HG02610 (cell line): ENCODE measurements at regions not wholly inside any gene's neighbourhood (a gene's known extent, or its start where the extent isn't known, plus 50 kb on each side); places are given as distances from the start of the nearest gene placed in this dataset.
A peak's percentile ranks its signal among the peaks of the same experiment; 100 is the strongest.

Source experiments
- ATAC-seq: cut with Tn5 transposase; IDR thresholded peaks from one replicate; pipeline ENCODE4 v1.9.1; 2021; ENCODE audit warnings: mild to moderate bottlenecking, moderate library complexity; ENCODE audit not compliant: unreplicated experiment

- no peak for ATAC-seq
Observed at GRCh38 chr18:38481576-38481975, 916.0 kb upstream of the CELF4 start.

- ATAC-seq, result no peak
Observed at GRCh38 chr18:38475686-38476085, 910.1 kb upstream of the CELF4 start.

- no peak for ATAC-seq
Observed at GRCh38 chr18:38473535-38473934, 907.9 kb upstream of the CELF4 start.

GRCh38 chr18:38470421-38470820 is 904.8 kb upstream of the CELF4 start:
- no peak for ATAC-seq

GRCh38 chr18:38466426-38466825 is 900.8 kb upstream of the CELF4 start:
- no peak for ATAC-seq

- ATAC-seq, result peak; percentile 55
Observed at GRCh38 chr18:38464024-38464423, 898.4 kb upstream of the CELF4 start.

GRCh38 chr18:38460657-38461056 is 895.1 kb upstream of the CELF4 start:
- ATAC-seq, result no peak

GRCh38 chr18:38459131-38459994 is 893.8 kb upstream of the CELF4 start:
- no peak for ATAC-seq

GRCh38 chr18:38458698-38459097 is 893.1 kb upstream of the CELF4 start:
- ATAC-seq, result no peak

- no peak for ATAC-seq
Observed at GRCh38 chr18:38456253-38456652, 890.7 kb upstream of the CELF4 start.

- no peak for ATAC-seq
Observed at GRCh38 chr18:38454764-38455469, 889.3 kb upstream of the CELF4 start.

GRCh38 chr18:38453880-38454279 is 888.3 kb upstream of the CELF4 start:
- no peak for ATAC-seq

GRCh38 chr18:38450876-38451275 is 885.3 kb upstream of the CELF4 start:
- ATAC-seq, result no peak

GRCh38 chr18:38445804-38446145 is 880.2 kb upstream of the CELF4 start:
- no peak for ATAC-seq

- ATAC-seq, result no peak
Observed at GRCh38 chr18:38444971-38445803, 879.6 kb upstream of the CELF4 start.

GRCh38 chr18:38427736-38428135 is 862.1 kb upstream of the CELF4 start:
- no peak for ATAC-seq

GRCh38 chr18:38427234-38427633 is 861.6 kb upstream of the CELF4 start:
- ATAC-seq, result no peak

GRCh38 chr18:38421872-38422615 is 856.4 kb upstream of the CELF4 start:
- no peak for ATAC-seq

GRCh38 chr18:38421021-38421420 is 855.4 kb upstream of the CELF4 start:
- ATAC-seq, result no peak

GRCh38 chr18:38420611-38421010 is 855.0 kb upstream of the CELF4 start:
- no peak for ATAC-seq

GRCh38 chr18:38415811-38416210 is 850.2 kb upstream of the CELF4 start:
- no peak for ATAC-seq
